K562 (cell line): ENCODE measurements at regions not wholly inside any gene's neighbourhood (a gene's known extent, or its start where the extent isn't known, plus 50 kb on each side); places are given as distances from the start of the nearest gene placed in this dataset.

Experiments used
- CBX3 ChIP-seq, 2 experiments: IDR thresholded peaks; 1 replicate in 1 of 2; 2 replicates in 1 of 2; pipeline ENCODE4 v1.6.1; 2012; ENCODE audit warnings: inconsistent platforms in 2 of 2, low read length in 2 of 2, borderline replicate concordance in 1 of 2, control low read depth in 1 of 2
- CC2D1A ChIP-seq: fragments of 450-650 bp; IDR thresholded peaks from 2 replicates; pipeline ENCODE4 v1.6.1; 2017; ENCODE audit warnings: mild to moderate bottlenecking
- DEAF1 ChIP-seq: fragments of 450-650 bp; formaldehyde crosslinking; IDR thresholded peaks from 2 replicates; pipeline ENCODE4 v1.4.0; 2020; ENCODE audit warnings: mild to moderate bottlenecking, moderate library complexity
- HMG20B ChIP-seq: fragments of 250-450 bp; sonication (Bioruptor Pico); IDR thresholded peaks from 2 replicates; pipeline ENCODE4 v1.5.0; 2021; ENCODE audit warnings: mild to moderate bottlenecking
- IRF1 ChIP-seq: sonication (generic); formaldehyde crosslinking; IDR thresholded peaks from 2 replicates; pipeline ENCODE4 v1.8.0; 2022; ENCODE audit warnings: missing genetic modification reagents, mild to moderate bottlenecking, borderline replicate concordance
- MBD2 ChIP-seq: sonication (generic); IDR thresholded peaks from 2 replicates; pipeline ENCODE4 v1.6.1; 2016; ENCODE audit warnings: low read depth, borderline replicate concordance
- MECOM ChIP-seq: fragments of 250-450 bp; sonication (Bioruptor Pico); IDR thresholded peaks from 2 replicates; pipeline ENCODE4 v1.8.0; 2022; ENCODE audit warnings: inconsistent platforms
- PHB ChIP-seq: fragments of 250-450 bp; sonication (Bioruptor Pico); IDR thresholded peaks from 2 replicates; pipeline ENCODE4 v1.5.0; 2021
- POLR3G ChIP-seq: IDR thresholded peaks from 2 replicates; pipeline ENCODE4 v1.6.1; 2011; ENCODE audit not compliant: insufficient read length, insufficient replicate concordance; ENCODE audit errors: extremely low read depth
- POU5F1 ChIP-seq: fragments of 150-350 bp; IDR thresholded peaks from 2 replicates; pipeline ENCODE4 v1.6.1; 2014; ENCODE audit warnings: borderline replicate concordance, low read length, low read depth, mild to moderate bottlenecking; ENCODE audit not compliant: partially characterized antibody
- RBM34 ChIP-seq: fragments of 200-400 bp; formaldehyde crosslinking; IDR thresholded peaks from 2 replicates; pipeline ENCODE4 v1.6.1; 2018; ENCODE audit warnings: low read length, borderline replicate concordance; ENCODE audit not compliant: insufficient read depth
- SMARCA5 ChIP-seq: fragments of 450-650 bp; IDR thresholded peaks from 2 replicates; pipeline ENCODE4 v1.6.1; 2016
- TAF15 ChIP-seq: fragments of 200-400 bp; formaldehyde crosslinking; IDR thresholded peaks from 2 replicates; pipeline ENCODE4 v1.6.1; 2017; ENCODE audit warnings: mild to moderate bottlenecking, low read depth, low read length, moderate library complexity
- TAF9B ChIP-seq: fragments of 450-650 bp; IDR thresholded peaks from 2 replicates; pipeline ENCODE4 v1.6.1; 2018; ENCODE audit warnings: mild to moderate bottlenecking; ENCODE audit not compliant: partially characterized antibody
- TEAD4 ChIP-seq, 2 experiments: sonication (generic) in 1 of 2; formaldehyde crosslinking in 1 of 2; IDR thresholded peaks; 2 replicates each; pipeline versions ENCODE4 v1.6.1 to v1.8.0; 2012 to 2022; ENCODE audit warnings: borderline replicate concordance in 1 of 2, inconsistent platforms in 1 of 2, low read length in 1 of 2, mild to moderate bottlenecking in 1 of 2, missing genetic modification reagents in 1 of 2
- VEZF1 ChIP-seq: fragments of 200-800 bp; sonication (Bioruptor generic); IDR thresholded peaks from 2 replicates; pipeline ENCODE4 v1.6.1; 2017; ENCODE audit warnings: missing genetic modification characterization, missing compliant biosample characterization
- ZNF12 ChIP-seq: sonication (generic); formaldehyde crosslinking; IDR thresholded peaks from 2 replicates; pipeline ENCODE4 v1.4.0; 2020; ENCODE audit warnings: mild to moderate bottlenecking, missing genetic modification reagents
- ZNF408 ChIP-seq: fragments of 250-450 bp; sonication (Bioruptor Pico); IDR thresholded peaks from 2 replicates; pipeline ENCODE4 v1.4.0; 2020; ENCODE audit warnings: low read depth, mild to moderate bottlenecking, moderate library complexity
- TF ChIP-seq, protein P1 (sequence below): IDR thresholded peaks from 2 replicates; pipeline ENCODE4 v1.6.1; 2014; ENCODE audit warnings: antibody characterized with exemption

- TF ChIP-seq VEZF1 (CRISPR knock-in tag) = 0 out of 2 replicates have a peak, but pooled peaks have one; percentile 22
- TF ChIP-seq TAF15 = no peak
- TF ChIP-seq SMARCA5 = peak; percentile 74
- TF ChIP-seq TAF9B = peak; percentile 94
- TF ChIP-seq MBD2 = peak; percentile 62; the same call in 1 of the 2 replicates
- TF ChIP-seq PHB (CRISPR knock-in tag) = no peak
- TF ChIP-seq, protein P1, sequence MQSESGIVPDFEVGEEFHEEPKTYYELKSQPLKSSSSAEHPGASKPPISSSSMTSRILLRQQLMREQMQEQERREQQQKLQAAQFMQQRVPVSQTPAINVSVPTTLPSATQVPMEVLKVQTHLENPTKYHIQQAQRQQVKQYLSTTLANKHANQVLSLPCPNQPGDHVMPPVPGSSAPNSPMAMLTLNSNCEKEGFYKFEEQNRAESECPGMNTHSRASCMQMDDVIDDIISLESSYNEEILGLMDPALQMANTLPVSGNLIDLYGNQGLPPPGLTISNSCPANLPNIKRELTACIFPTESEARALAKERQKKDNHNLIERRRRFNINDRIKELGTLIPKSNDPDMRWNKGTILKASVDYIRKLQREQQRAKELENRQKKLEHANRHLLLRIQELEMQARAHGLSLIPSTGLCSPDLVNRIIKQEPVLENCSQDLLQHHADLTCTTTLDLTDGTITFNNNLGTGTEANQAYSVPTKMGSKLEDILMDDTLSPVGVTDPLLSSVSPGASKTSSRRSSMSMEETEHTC = peak; percentile 66
- no peak for TF ChIP-seq IRF1 (CRISPR knock-in tag)
- TF ChIP-seq ZNF12 (CRISPR knock-in tag) = no peak
- TF ChIP-seq ZNF408 (CRISPR knock-in tag) = no peak
- TF ChIP-seq POLR3G = no peak
- peak in 1 of 2 experiments; percentile 1; a peak in 1 of 3 replicates for TF ChIP-seq CBX3 (IDR thresholded peaks at IDR 0.05; ENCODE audit: borderline replicate concordance in 1 of 2, low read length in 2 of 2)
- peak; percentile 93 for TF ChIP-seq TEAD4 (IDR thresholded peaks at IDR 0.05; ENCODE audit: low read length)
- TF ChIP-seq TEAD4 (CRISPR knock-in tag; IDR thresholded peaks at IDR 0.05; ENCODE audit: borderline replicate concordance) = no peak
- TF ChIP-seq HMG20B (CRISPR knock-in tag) = no peak
- no peak for TF ChIP-seq MECOM
- TF ChIP-seq DEAF1 (CRISPR knock-in tag) = no peak
- no peak for TF ChIP-seq POU5F1
- TF ChIP-seq CC2D1A = no peak
- no peak for TF ChIP-seq RBM34
These were observed 126.8 kb upstream of the STC2 start (continued) for GRCh38 chr5:173454736-173455598.
